H1 (cell line): ENCODE measurements at regions not wholly inside any gene's neighbourhood (a gene's known extent, or its start where the extent isn't known, plus 50 kb on each side); places are given as distances from the start of the nearest gene placed in this dataset.

Source experiments
- CTCF ChIA-PET: fragments of 300-600 bp; sonication (Branson Sonifier 250); formaldehyde crosslinking; loops from one replicate; lab custom pipeline; 2021; ENCODE audit not compliant: partially characterized antibody; lab: Charles Lee
- POLR2A ChIA-PET: fragments of 300-600 bp; sonication (Branson Sonifier 250); formaldehyde crosslinking; loops from one replicate; lab custom pipeline; 2021; ENCODE audit warnings: inconsistent platforms; ENCODE audit not compliant: partially characterized antibody; lab: Charles Lee
- DNase-seq, 2 experiments: peaks; one replicate each; pipeline versions ENCODE4 v3.0.0 to v3.0.0-alpha.2; 2010 to 2022; ENCODE audit warnings: low spot score in 2 of 2, low read depth in 1 of 2, mixed read lengths in 1 of 2
- FAIRE-seq: peaks from 2 replicates; lab custom pipeline; 2011; peaks lifted over from hg19 to GRCh38; lab: Jason Lieb, UNC
- H2AFZ ChIP-seq: 2 replicates; pipeline ENCODE4 v1.8.1; 2012; ENCODE audit warnings: low read length, inconsistent platforms
- H2AK5ac ChIP-seq: 2 replicates; pipeline ENCODE4 v1.6.1; 2013; ENCODE audit warnings: low read depth, low read length
- H2BK120ac ChIP-seq: replicated peaks from 2 replicates; pipeline ENCODE3; 2013; ENCODE audit warnings: low read depth, low read length, inconsistent platforms
- H2BK12ac ChIP-seq: 2 replicates; pipeline ENCODE4 v1.6.1; 2013; ENCODE audit warnings: low read depth, low read length
- H2BK15ac ChIP-seq: 2 replicates; pipeline ENCODE4 v1.6.1; 2013; ENCODE audit warnings: low read length
- H2BK20ac ChIP-seq: 2 replicates; pipeline ENCODE4 v1.6.1; 2013; ENCODE audit warnings: low read length
- H2BK5ac ChIP-seq: 2 replicates; pipeline ENCODE4 v1.6.1; 2013; ENCODE audit warnings: low read depth, low read length
- H3K14ac ChIP-seq: 2 replicates; pipeline ENCODE4 v1.6.1; 2013; ENCODE audit warnings: inconsistent platforms; ENCODE audit not compliant: insufficient read length
- H3K18ac ChIP-seq: 2 replicates; pipeline ENCODE4 v1.6.1; 2013; ENCODE audit warnings: low read length; ENCODE audit errors: extremely low read depth
- H3K23ac ChIP-seq: 2 replicates; pipeline ENCODE4 v1.6.1; 2013; ENCODE audit warnings: inconsistent platforms; ENCODE audit not compliant: insufficient read length
- H3K23me2 ChIP-seq: 2 replicates; pipeline ENCODE4 v1.6.1; 2013; ENCODE audit warnings: low read depth, low read length
- H3K27ac ChIP-seq: 2 replicates; pipeline ENCODE4 v1.6.1; 2011; ENCODE audit warnings: low read depth, low read length, inconsistent platforms
- H3K27me3 ChIP-seq, 4 experiments: replicated peaks in 1 of 4; 1 replicate in 1 of 4; 2 replicates in 3 of 4; pipeline versions ENCODE4 v1.6.1 to v1.8.1; 2011 to 2013; ENCODE audit warnings: low read length in 3 of 4, mild to moderate bottlenecking in 3 of 4, inconsistent platforms in 2 of 4, mixed read lengths in 2 of 4, moderate library complexity in 1 of 4; ENCODE audit not compliant: control insufficient read depth in 3 of 4, insufficient read depth in 3 of 4; ENCODE audit errors: extremely low read depth in 1 of 4
- H3K36me3 ChIP-seq, 4 experiments: 2 replicates each; pipeline versions ENCODE4 v1.6.1 to v1.8.1; 2011 to 2013; ENCODE audit warnings: mild to moderate bottlenecking in 4 of 4, low read length in 3 of 4, moderate library complexity in 2 of 4, control low read depth in 1 of 4, inconsistent platforms in 1 of 4; ENCODE audit not compliant: insufficient read depth in 4 of 4, control insufficient read depth in 2 of 4
- H3K4ac ChIP-seq: replicated peaks from 2 replicates; pipeline ENCODE3; 2013; ENCODE audit warnings: low read length, low read depth, mixed read lengths, inconsistent platforms; ENCODE audit not compliant: insufficient read length
- H3K4me1 ChIP-seq, 4 experiments: replicated peaks in 1 of 4; 1 replicate in 1 of 4; 2 replicates in 3 of 4; pipeline versions ENCODE4 v1.6.1 to v1.8.1; 2011 to 2013; ENCODE audit warnings: low read length in 3 of 4, inconsistent platforms in 2 of 4, mixed read lengths in 1 of 4; ENCODE audit not compliant: insufficient read depth in 4 of 4, control insufficient read depth in 3 of 4
- H3K4me2 ChIP-seq, 2 experiments: 2 replicates each; pipeline versions ENCODE4 v1.6.1 to v1.8.1; 2011 to 2013; ENCODE audit warnings: low read depth in 2 of 2, low read length in 2 of 2, control low read depth in 1 of 2, inconsistent platforms in 1 of 2, mild to moderate bottlenecking in 1 of 2; ENCODE audit not compliant: insufficient read depth in 1 of 2
- H3K4me3 ChIP-seq, 4 experiments: fragments of 200-600, 300-600 bp in 1 of 4; sonication (generic), shearing (Covaris generic), sonication (Bioruptor Twin) in 1 of 4; 2 replicates each; pipeline versions ENCODE4 v1.5.1 to v1.8.1; 2011 to 2016; ENCODE audit warnings: low read length in 4 of 4, low read depth in 3 of 4, control low read depth in 2 of 4, inconsistent platforms in 2 of 4, mild to moderate bottlenecking in 2 of 4, mixed read lengths in 1 of 4, moderate library complexity in 1 of 4; ENCODE audit not compliant: insufficient read depth in 2 of 4; ENCODE audit errors: extremely low read depth in 1 of 4
- H3K56ac ChIP-seq: replicated peaks from 2 replicates; pipeline ENCODE3; 2013; ENCODE audit warnings: low read depth, mild to moderate bottlenecking, mixed read lengths, low read length, inconsistent platforms; ENCODE audit not compliant: insufficient read length
- H3K79me1 ChIP-seq: 2 replicates; pipeline ENCODE4 v1.6.1; 2013; ENCODE audit warnings: low read depth, low read length, control low read depth
- H3K79me2 ChIP-seq, 2 experiments: 2 replicates each; pipeline versions ENCODE4 v1.6.1 to v1.8.1; 2012 to 2013; ENCODE audit warnings: low read length in 2 of 2, mild to moderate bottlenecking in 2 of 2, inconsistent platforms in 1 of 2; ENCODE audit not compliant: insufficient read depth in 2 of 2, control insufficient read depth in 1 of 2
- H3K9ac ChIP-seq, 4 experiments: replicated peaks in 1 of 4; 1 replicate in 1 of 4; 2 replicates in 3 of 4; pipeline versions ENCODE4 v1.6.1 to v1.8.1; 2011 to 2013; ENCODE audit warnings: low read depth in 3 of 4, low read length in 3 of 4, control low read depth in 2 of 4, mild to moderate bottlenecking in 2 of 4, moderate library complexity in 2 of 4, inconsistent platforms in 1 of 4; ENCODE audit errors: extremely low read depth in 1 of 4
- H3K9me3 ChIP-seq, 2 experiments: 2 replicates each; pipeline versions ENCODE4 v1.6.1 to v1.8.1; 2012 to 2013; ENCODE audit warnings: mild to moderate bottlenecking in 2 of 2, moderate library complexity in 2 of 2, control low read depth in 1 of 2, inconsistent platforms in 1 of 2, low read depth in 1 of 2, low read length in 1 of 2, mixed read lengths in 1 of 2; ENCODE audit not compliant: insufficient read depth in 2 of 2
- H4K20me1 ChIP-seq, 2 experiments: replicated peaks in 1 of 2; 2 replicates each; pipeline versions ENCODE3 to v1.8.1; 2011 to 2013; ENCODE audit warnings: inconsistent platforms in 2 of 2, low read length in 2 of 2, mild to moderate bottlenecking in 1 of 2; ENCODE audit not compliant: insufficient read depth in 2 of 2, control insufficient read depth in 1 of 2
- H4K5ac ChIP-seq: 2 replicates; pipeline ENCODE4 v1.6.1; 2013; ENCODE audit warnings: low read length, low read depth, mixed read lengths, inconsistent platforms; ENCODE audit not compliant: insufficient read length
- H4K8ac ChIP-seq: 2 replicates; pipeline ENCODE4 v1.8.0; 2013; ENCODE audit warnings: mild to moderate bottlenecking, moderate library complexity, low read length, inconsistent platforms; ENCODE audit not compliant: insufficient read depth; ENCODE audit errors: extremely low read depth
- H4K91ac ChIP-seq: replicated peaks from 2 replicates; pipeline ENCODE3; 2013; ENCODE audit warnings: low read length, mixed read lengths, inconsistent platforms; ENCODE audit not compliant: insufficient read length
- CBX8 ChIP-seq: fragments of 300-800, 300-1000 bp; sonication (generic); IDR thresholded peaks from 2 replicates; pipeline ENCODE4 v1.7.1; 2016; ENCODE audit warnings: low read depth, low read length, borderline replicate concordance
- CREB1 ChIP-seq: IDR thresholded peaks from 2 replicates; pipeline ENCODE4 v1.6.1; 2012; ENCODE audit warnings: inconsistent platforms
- EZH2 ChIP-seq: fragments of 200-600 bp; sonication (generic); IDR thresholded peaks from 2 replicates; pipeline ENCODE4 v1.7.1; 2012; ENCODE audit warnings: low read depth, mild to moderate bottlenecking, moderate library complexity, low read length, inconsistent platforms; ENCODE audit not compliant: severe bottlenecking
- NANOG ChIP-seq: IDR thresholded peaks from 2 replicates; pipeline ENCODE4 v1.6.1; 2011; ENCODE audit warnings: low read length, low read depth, mild to moderate bottlenecking, inconsistent platforms; ENCODE audit not compliant: insufficient read depth, poor library complexity, severe bottlenecking
- POLR2A ChIP-seq, 2 experiments: IDR thresholded peaks; 1 replicate in 1 of 2; 2 replicates in 1 of 2; pipeline ENCODE4 v1.6.1; 2011; ENCODE audit warnings: low read depth in 2 of 2, low read length in 2 of 2, mild to moderate bottlenecking in 2 of 2; ENCODE audit errors: control extremely low read depth in 1 of 2
- SAP30 ChIP-seq: fragments of 300-600 bp; sonication (generic); IDR thresholded peaks from 2 replicates; pipeline ENCODE4 v1.7.1; 2012; ENCODE audit warnings: low read length, moderate library complexity, mild to moderate bottlenecking, inconsistent platforms; ENCODE audit not compliant: insufficient read depth, insufficient replicate concordance
- SP1 ChIP-seq: IDR thresholded peaks from 2 replicates; pipeline ENCODE4 v1.6.1; 2011; ENCODE audit warnings: low read depth, low read length
- SP2 ChIP-seq: IDR thresholded peaks from 2 replicates; pipeline ENCODE4 v1.6.1; 2012; ENCODE audit warnings: mild to moderate bottlenecking, low read length, inconsistent platforms
- TAF7 ChIP-seq: optimal IDR thresholded peaks from 2 replicates; pipeline ENCODE3; 2011; ENCODE audit warnings: low read depth, mild to moderate bottlenecking, inconsistent platforms, low read length, moderate library complexity, borderline replicate concordance
- TEAD4 ChIP-seq: IDR thresholded peaks from 2 replicates; pipeline ENCODE4 v1.6.1; 2012; ENCODE audit warnings: low read depth, low read length, inconsistent platforms, mixed read lengths

GRCh38 chr1:34524783-34525182, 230.1 kb upstream of the GJB5 start:
- FAIRE-seq, result no peak

More at GRCh38 chr1:34524783-34525182, 230.1 kb upstream of the GJB5 start:
- Histone ChIP-seq H3K79me2 (no peaks in the 10 kb centered on the region), H3K14ac (no peak overlapping the region), H3K4me3 (no peak overlapping the region), H2BK5ac (no peak overlapping the region), H3K18ac (no peak overlapping the region), H3K9ac (no peak overlapping the region), H4K20me1 (no peaks in the 10 kb centered on the region), H3K56ac (no peak overlapping the region), H3K79me1 (no peaks in the 10 kb centered on the region), H3K23me2 (no peaks in the 10 kb centered on the region), H3K4me2 (no peak overlapping the region), H3K27me3 (no peaks in the 10 kb centered on the region), H3K23ac (no peak overlapping the region), H2AFZ (no peak overlapping the region), H2BK120ac (no peak overlapping the region), H3K4me1 (no peaks in the 10 kb centered on the region), H4K8ac (no peak overlapping the region), H2BK15ac (no peak overlapping the region), H3K27ac (no peak overlapping the region), H4K5ac (no peak overlapping the region), H2BK20ac (no peak overlapping the region), H2BK12ac (no peak overlapping the region), H3K9me3 (no peaks in the 10 kb centered on the region), H2AK5ac (no peak overlapping the region), H3K4ac (no peak overlapping the region), H3K36me3 (no peaks in the 10 kb centered on the region), H4K91ac (no peak overlapping the region)
- no peak for TF ChIP-seq NANOG
- no peak for TF ChIP-seq CREB1
- TF ChIP-seq SAP30, result no peak
- TF ChIP-seq SP2, result no peak
- no peak for TF ChIP-seq SP1
- TF ChIP-seq TAF7, result no peak
- TF ChIP-seq TEAD4, result no peak
- no peak for TF ChIP-seq POLR2A (IDR thresholded peaks at IDR 0.05; ENCODE audit: control extremely low read depth in 1 of 2, low read depth in 2 of 2, low read length in 2 of 2)
- TF ChIP-seq CBX8, result no peak
- no peak for TF ChIP-seq EZH2
- POLR2A ChIA-PET, result no interaction called here
- CTCF ChIA-PET, result interaction anchor here (0.6 to 1.8 kb wide), 3 partner anchors 7 to 195 kb away, joined by 3 to 4 read pairs (median 3); no protein-coding TSS in a partner anchor
- no peak for DNase-seq
